GM12892 (cell line): ENCODE measurements at regions not wholly inside any gene's neighbourhood (a gene's known extent, or its start where the extent isn't known, plus 50 kb on each side); places are given as distances from the start of the nearest gene placed in this dataset.
"Not testable (repeated sequence)": the region's sequence is repeated elsewhere in the genome, so short reads cannot be mapped to it uniquely, and the experiment has no call there.

ENCODE experiments used
- DNase-seq: peaks from one replicate; pipeline ENCODE4 v3.0.0; 2011; ENCODE audit not compliant: insufficient read length
- FAIRE-seq: peaks from 2 replicates; lab custom pipeline; 2011; peaks lifted over from hg19 to GRCh38; lab: Jason Lieb, UNC
- POLR2A ChIP-seq: IDR thresholded peaks from 2 replicates; pipeline ENCODE4 v1.6.1; 2011; ENCODE audit warnings: low read depth, low read length, control low read depth
- POLR2AphosphoS5 ChIP-seq: IDR thresholded peaks from 2 replicates; pipeline ENCODE4 v1.6.1; 2011; ENCODE audit warnings: low read depth, low read length, control low read depth
- TAF1 ChIP-seq: IDR thresholded peaks from 2 replicates; pipeline ENCODE4 v1.6.1; 2011; ENCODE audit warnings: low read depth, mild to moderate bottlenecking, control low read depth, low read length, borderline replicate concordance

GRCh38 chr9:30293231-30293630 lies 2091.2 kb upstream of the ACO1 start:
- DNase-seq (no peak), FAIRE-seq (no peak)
- no peak for TF ChIP-seq POLR2A

- FAIRE-seq, result no peak
- no peak for TF ChIP-seq TAF1
- no peak for TF ChIP-seq POLR2A
- no peak for TF ChIP-seq POLR2AphosphoS5
- no peak for DNase-seq
Measured at GRCh38 chr9:30299126-30299780, 2085.2 kb upstream of the ACO1 start.

GRCh38 chr9:30301271-30301963 lies 2083.0 kb upstream of the ACO1 start:
- FAIRE-seq (no peak), DNase-seq (no peak)
- TF ChIP-seq POLR2AphosphoS5 (no peak), POLR2A (no peak), TAF1 (no peak)

- no peak for FAIRE-seq
- DNase-seq, result no peak
- no peak for TF ChIP-seq POLR2AphosphoS5
- no peak for TF ChIP-seq TAF1
- TF ChIP-seq POLR2A, result no peak
Measured at GRCh38 chr9:30310711-30311110, 2073.7 kb upstream of the ACO1 start.

- DNase-seq (no peak), FAIRE-seq (no peak)
- TF ChIP-seq POLR2AphosphoS5 (no peak), TAF1 (no peak), POLR2A (no peak)
Measured at GRCh38 chr9:30329431-30329830, 2055.0 kb upstream of the ACO1 start.

GRCh38 chr9:30348904-30349303 lies 2035.5 kb upstream of the ACO1 start:
- FAIRE-seq (no peak), DNase-seq (no peak)
- no peak for TF ChIP-seq POLR2AphosphoS5
- TF ChIP-seq TAF1, result no peak
- TF ChIP-seq POLR2A, result no peak

GRCh38 chr9:30349526-30350513 lies 2034.6 kb upstream of the ACO1 start:
- no peak for FAIRE-seq
- TF ChIP-seq POLR2AphosphoS5 (no peak), TAF1 (no peak), POLR2A (no peak)
- no peak for DNase-seq

GRCh38 chr9:30356221-30356620 lies 2028.2 kb upstream of the ACO1 start:
- TF ChIP-seq TAF1 (no peak), POLR2A (no peak), POLR2AphosphoS5 (no peak)
- no peak for FAIRE-seq
- no peak for DNase-seq

GRCh38 chr9:30362373-30362772 lies 2022.1 kb upstream of the ACO1 start:
- no peak for TF ChIP-seq POLR2A
- no peak for TF ChIP-seq TAF1
- no peak for TF ChIP-seq POLR2AphosphoS5
- no peak for DNase-seq
- FAIRE-seq, result no peak

- FAIRE-seq, DNase-seq: not testable (repeated sequence)
Measured at GRCh38 chr9:30366140-30366539, 2018.3 kb upstream of the ACO1 start.

- FAIRE-seq (no peak), DNase-seq (no peak)
- no peak for TF ChIP-seq POLR2A
- no peak for TF ChIP-seq POLR2AphosphoS5
- TF ChIP-seq TAF1, result no peak
Measured at GRCh38 chr9:30382271-30382670, 2002.2 kb upstream of the ACO1 start.

- no peak for FAIRE-seq
- TF ChIP-seq POLR2A (no peak), TAF1 (no peak), POLR2AphosphoS5 (no peak)
Measured at GRCh38 chr9:30410273-30410672, 1974.2 kb upstream of the ACO1 start.

More at GRCh38 chr9:30410273-30410672, 1974.2 kb upstream of the ACO1 start:
- DNase-seq, result no peak
